ENCODE measurements at regions not wholly inside any gene's neighbourhood (a gene's known extent, or its start where the extent isn't known, plus 50 kb on each side); places are given as distances from the start of the nearest gene placed in this dataset.
"Not testable (repeated sequence)": the region's sequence is repeated elsewhere in the genome, so short reads cannot be mapped to it uniquely, and the experiment has no call there.

DNA sequence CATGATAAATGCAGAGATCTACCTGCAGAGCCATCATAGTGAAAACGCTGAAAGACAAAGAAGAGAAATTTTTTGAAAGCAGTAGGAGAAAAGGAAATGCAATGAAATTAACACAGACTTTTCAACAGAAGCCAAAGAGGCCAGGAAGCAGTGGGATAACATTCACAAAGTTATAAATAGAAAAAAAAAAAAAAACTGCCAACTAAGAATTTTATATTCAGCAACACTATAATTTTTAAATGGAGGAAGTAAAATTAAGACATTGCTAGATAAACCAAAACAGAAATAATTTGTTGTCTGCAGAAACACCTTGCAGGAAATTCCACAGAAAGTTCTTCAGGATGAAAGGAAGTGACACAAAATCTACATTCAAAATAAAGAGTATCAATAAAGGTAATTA is 591.5 kb upstream of the ID4 start:
- Histone ChIP-seq H3K79me2 (ENCODE audit: control insufficient read depth, insufficient read depth, low read length) (no peaks in the 10 kb centered on the region), H3K9ac (replicated peaks; ENCODE audit: extremely low read depth, insufficient read depth, low read length) (no peak overlapping the region), H3K4me1 (ENCODE audit: control insufficient read depth, extremely low read depth, insufficient read depth, low read length) (no peaks in the 10 kb centered on the region), H4K20me1 (replicated peaks; ENCODE audit: control insufficient read depth, extremely low read depth, insufficient read depth, low read length) (no peaks in the 10 kb centered on the region), H3K4me3 (replicated peaks in 1 of 3; ENCODE audit: insufficient read depth in 1 of 3, low read depth in 1 of 3, low read length in 3 of 3) (no peak overlapping the region), H3K9me1 (replicated peaks; ENCODE audit: control insufficient read depth, extremely low read depth, insufficient read depth, low read length) (no peaks in the 10 kb centered on the region), H3K27me3 (ENCODE audit: control insufficient read depth in 2 of 2, insufficient read depth in 2 of 2, low read length in 2 of 2) (no peaks in the 10 kb centered on the region), H2AFZ (ENCODE audit: low read depth, low read length) (no peak overlapping the region), H3K36me3 (ENCODE audit: control insufficient read depth in 2 of 2, extremely low read depth in 1 of 2, insufficient read depth in 2 of 2, low read length in 2 of 2) (no peaks in the 10 kb centered on the region), H3K4me2 (ENCODE audit: insufficient read depth, low read length) (no peak overlapping the region), H3K27ac (ENCODE audit: insufficient read depth, low read depth, low read length) (no peak overlapping the region), H3K9me3 (replicated peaks; ENCODE audit: control insufficient read depth, insufficient read depth, low read length) (no peaks in the 10 kb centered on the region)
- TF ChIP-seq, protein P1, sequence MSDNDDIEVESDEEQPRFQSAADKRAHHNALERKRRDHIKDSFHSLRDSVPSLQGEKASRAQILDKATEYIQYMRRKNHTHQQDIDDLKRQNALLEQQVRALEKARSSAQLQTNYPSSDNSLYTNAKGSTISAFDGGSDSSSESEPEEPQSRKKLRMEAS (IDR thresholded peaks at IDR 0.05; ENCODE audit: insufficient read depth, insufficient read length), result no peak
- TF ChIP-seq, protein P2, sequence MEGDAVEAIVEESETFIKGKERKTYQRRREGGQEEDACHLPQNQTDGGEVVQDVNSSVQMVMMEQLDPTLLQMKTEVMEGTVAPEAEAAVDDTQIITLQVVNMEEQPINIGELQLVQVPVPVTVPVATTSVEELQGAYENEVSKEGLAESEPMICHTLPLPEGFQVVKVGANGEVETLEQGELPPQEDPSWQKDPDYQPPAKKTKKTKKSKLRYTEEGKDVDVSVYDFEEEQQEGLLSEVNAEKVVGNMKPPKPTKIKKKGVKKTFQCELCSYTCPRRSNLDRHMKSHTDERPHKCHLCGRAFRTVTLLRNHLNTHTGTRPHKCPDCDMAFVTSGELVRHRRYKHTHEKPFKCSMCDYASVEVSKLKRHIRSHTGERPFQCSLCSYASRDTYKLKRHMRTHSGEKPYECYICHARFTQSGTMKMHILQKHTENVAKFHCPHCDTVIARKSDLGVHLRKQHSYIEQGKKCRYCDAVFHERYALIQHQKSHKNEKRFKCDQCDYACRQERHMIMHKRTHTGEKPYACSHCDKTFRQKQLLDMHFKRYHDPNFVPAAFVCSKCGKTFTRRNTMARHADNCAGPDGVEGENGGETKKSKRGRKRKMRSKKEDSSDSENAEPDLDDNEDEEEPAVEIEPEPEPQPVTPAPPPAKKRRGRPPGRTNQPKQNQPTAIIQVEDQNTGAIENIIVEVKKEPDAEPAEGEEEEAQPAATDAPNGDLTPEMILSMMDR (IDR thresholded peaks at IDR 0.05; ENCODE audit: extremely low read depth in 1 of 2, insufficient read depth in 1 of 2, low read depth in 1 of 2, low read length in 2 of 2), result no peak
- no peak for TF ChIP-seq EZH2 (IDR thresholded peaks at IDR 0.05; ENCODE audit: borderline replicate concordance, low read depth, low read length, severe bottlenecking)
- TF ChIP-seq POLR2AphosphoS5 (IDR thresholded peaks at IDR 0.05; ENCODE audit: insufficient read depth, low read depth, low read length), result no peak
- TF ChIP-seq POLR2A (IDR thresholded peaks at IDR 0.05; ENCODE audit: low read depth, low read length), result no peak
- TF ChIP-seq JUN (IDR thresholded peaks at IDR 0.05; ENCODE audit: borderline replicate concordance, insufficient read depth, insufficient read length, low read depth), result no peak
- no peak for TF ChIP-seq FOS (IDR thresholded peaks at IDR 0.05; ENCODE audit: borderline replicate concordance, insufficient read depth, low read length)
- TF ChIP-seq GATA2 (IDR thresholded peaks at IDR 0.05; ENCODE audit: insufficient read depth, insufficient read length, low read depth, low read length), result no peak
- no peak for TF ChIP-seq MYC (IDR thresholded peaks at IDR 0.05; ENCODE audit: low read depth, low read length)
- DNase-seq (ENCODE audit: low read depth, low spot score) (no peak), FAIRE-seq (no peak)
- ChIA-PET CTCF (no interaction called here), POLR2A (no interaction called here)
- dilution Hi-C loops (cut with MboI; ENCODE audit: extremely low pct_ligation_motif_present, low sequenced_read_pairs), result no loop called here
- intact Hi-C loops (cut with micrococcal nuclease), result no loop called here
- no TSS peak for BruUV-seq (replicated peaks)

DNA sequence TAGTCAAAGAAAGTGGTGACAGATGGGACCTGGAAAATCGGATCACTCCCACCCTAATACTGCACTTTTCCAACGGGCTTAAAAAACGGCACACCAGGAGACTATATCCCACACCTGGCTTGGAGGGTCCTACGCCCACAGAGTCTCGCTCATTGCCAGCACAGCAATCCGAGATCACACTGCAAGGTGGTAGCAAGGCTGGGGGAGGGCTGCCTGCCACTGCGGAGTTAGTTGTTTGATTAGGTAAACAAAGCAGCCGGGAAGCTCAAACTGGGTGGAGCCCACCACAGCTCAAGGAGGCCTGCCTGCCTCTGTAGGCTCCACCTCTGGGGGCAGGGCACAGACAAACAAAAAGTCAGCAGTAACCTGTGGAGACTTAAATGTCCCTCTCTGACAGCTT is 590.0 kb upstream of the ID4 start:
- CTCF ChIA-PET; BruUV-seq (replicated peaks); H3K4me1 ChIP-seq (ENCODE audit: control insufficient read depth, extremely low read depth, insufficient read depth, low read length); H3K79me2 ChIP-seq (ENCODE audit: control insufficient read depth, insufficient read depth, low read length); FAIRE-seq; H3K36me3 ChIP-seq (ENCODE audit: control insufficient read depth in 2 of 2, extremely low read depth in 1 of 2, insufficient read depth in 2 of 2, low read length in 2 of 2); H3K27me3 ChIP-seq (ENCODE audit: control insufficient read depth in 2 of 2, insufficient read depth in 2 of 2, low read length in 2 of 2); dilution Hi-C loops (cut with MboI; ENCODE audit: extremely low pct_ligation_motif_present, low sequenced_read_pairs); H3K4me3 ChIP-seq (replicated peaks in 1 of 3; ENCODE audit: insufficient read depth in 1 of 3, low read depth in 1 of 3, low read length in 3 of 3); H3K9me1 ChIP-seq (replicated peaks; ENCODE audit: control insufficient read depth, extremely low read depth, insufficient read depth, low read length); intact Hi-C loops (cut with micrococcal nuclease); DNase-seq (ENCODE audit: low read depth, low spot score); H3K27ac ChIP-seq (ENCODE audit: insufficient read depth, low read depth, low read length); POLR2A ChIA-PET; H3K4me2 ChIP-seq (ENCODE audit: insufficient read depth, low read length); H2AFZ ChIP-seq (ENCODE audit: low read depth, low read length); H3K9me3 ChIP-seq (replicated peaks; ENCODE audit: control insufficient read depth, insufficient read depth, low read length); H3K9ac ChIP-seq (replicated peaks; ENCODE audit: extremely low read depth, insufficient read depth, low read length); H4K20me1 ChIP-seq (replicated peaks; ENCODE audit: control insufficient read depth, extremely low read depth, insufficient read depth, low read length): not testable (repeated sequence)

DNA sequence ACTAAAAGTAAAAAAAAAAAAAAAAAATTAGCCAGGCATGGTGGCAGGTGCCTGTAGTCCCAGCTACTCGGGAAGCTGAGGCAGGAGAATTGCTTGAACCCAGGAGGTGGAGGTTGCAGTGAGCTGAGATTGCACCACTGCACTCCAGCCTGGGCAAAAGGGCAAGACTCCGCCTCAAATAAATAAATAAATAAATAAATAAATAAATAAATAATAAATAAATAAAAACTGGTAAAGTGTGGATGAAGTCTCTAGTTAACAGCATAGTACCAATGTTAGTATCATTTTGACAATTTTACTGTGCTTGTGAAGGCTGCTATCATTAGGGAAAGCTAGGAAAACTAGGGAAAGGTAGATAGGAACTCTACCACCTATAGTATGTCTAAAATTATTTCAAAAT is 581.0 kb upstream of the ID4 start:
- CTCF ChIA-PET; H3K4me2 ChIP-seq (ENCODE audit: insufficient read depth, low read length); DNase-seq (ENCODE audit: low read depth, low spot score); H3K9ac ChIP-seq (replicated peaks; ENCODE audit: extremely low read depth, insufficient read depth, low read length); H4K20me1 ChIP-seq (replicated peaks; ENCODE audit: control insufficient read depth, extremely low read depth, insufficient read depth, low read length); H2AFZ ChIP-seq (ENCODE audit: low read depth, low read length); H3K27me3 ChIP-seq (ENCODE audit: control insufficient read depth in 2 of 2, insufficient read depth in 2 of 2, low read length in 2 of 2); H3K79me2 ChIP-seq (ENCODE audit: control insufficient read depth, insufficient read depth, low read length); H3K27ac ChIP-seq (ENCODE audit: insufficient read depth, low read depth, low read length); H3K9me1 ChIP-seq (replicated peaks; ENCODE audit: control insufficient read depth, extremely low read depth, insufficient read depth, low read length); FAIRE-seq; H3K9me3 ChIP-seq (replicated peaks; ENCODE audit: control insufficient read depth, insufficient read depth, low read length); intact Hi-C loops (cut with micrococcal nuclease); POLR2A ChIA-PET; H3K4me1 ChIP-seq (ENCODE audit: control insufficient read depth, extremely low read depth, insufficient read depth, low read length); H3K36me3 ChIP-seq (ENCODE audit: control insufficient read depth in 2 of 2, extremely low read depth in 1 of 2, insufficient read depth in 2 of 2, low read length in 2 of 2); dilution Hi-C loops (cut with MboI; ENCODE audit: extremely low pct_ligation_motif_present, low sequenced_read_pairs); BruUV-seq (replicated peaks); H3K4me3 ChIP-seq (replicated peaks in 1 of 3; ENCODE audit: insufficient read depth in 1 of 3, low read depth in 1 of 3, low read length in 3 of 3): not testable (repeated sequence)

All from endothelial cell of umbilical vein (primary cell).